ENCODE measurements at regions not wholly inside any gene's neighbourhood (a gene's known extent, or its start where the extent isn't known, plus 50 kb on each side); places are given as distances from the start of the nearest gene placed in this dataset.

DNA sequence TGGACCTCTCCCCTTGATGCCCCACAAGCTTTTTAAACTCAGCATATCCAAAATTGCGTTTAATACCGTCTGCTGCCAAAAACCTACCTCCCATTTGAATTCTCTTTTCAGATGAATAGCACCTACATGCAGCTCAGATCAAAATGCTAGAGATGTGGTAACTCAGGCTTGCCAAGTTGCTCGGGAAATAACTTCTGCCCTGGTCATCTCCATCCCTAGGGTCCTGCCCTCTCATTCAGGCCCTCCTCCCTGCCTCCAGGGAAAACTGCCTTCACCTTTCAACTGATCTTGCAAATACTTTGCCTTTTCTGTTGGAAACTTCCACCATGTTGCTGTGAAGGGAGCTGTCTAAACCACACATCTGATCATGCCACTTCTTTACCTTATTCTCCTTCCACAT lies 114.1 kb downstream of the SPRY1 start:
- TF ChIP-seq POLR2AphosphoS5 (IDR thresholded peaks at IDR 0.05) = no peak
- TF ChIP-seq, protein P1, sequence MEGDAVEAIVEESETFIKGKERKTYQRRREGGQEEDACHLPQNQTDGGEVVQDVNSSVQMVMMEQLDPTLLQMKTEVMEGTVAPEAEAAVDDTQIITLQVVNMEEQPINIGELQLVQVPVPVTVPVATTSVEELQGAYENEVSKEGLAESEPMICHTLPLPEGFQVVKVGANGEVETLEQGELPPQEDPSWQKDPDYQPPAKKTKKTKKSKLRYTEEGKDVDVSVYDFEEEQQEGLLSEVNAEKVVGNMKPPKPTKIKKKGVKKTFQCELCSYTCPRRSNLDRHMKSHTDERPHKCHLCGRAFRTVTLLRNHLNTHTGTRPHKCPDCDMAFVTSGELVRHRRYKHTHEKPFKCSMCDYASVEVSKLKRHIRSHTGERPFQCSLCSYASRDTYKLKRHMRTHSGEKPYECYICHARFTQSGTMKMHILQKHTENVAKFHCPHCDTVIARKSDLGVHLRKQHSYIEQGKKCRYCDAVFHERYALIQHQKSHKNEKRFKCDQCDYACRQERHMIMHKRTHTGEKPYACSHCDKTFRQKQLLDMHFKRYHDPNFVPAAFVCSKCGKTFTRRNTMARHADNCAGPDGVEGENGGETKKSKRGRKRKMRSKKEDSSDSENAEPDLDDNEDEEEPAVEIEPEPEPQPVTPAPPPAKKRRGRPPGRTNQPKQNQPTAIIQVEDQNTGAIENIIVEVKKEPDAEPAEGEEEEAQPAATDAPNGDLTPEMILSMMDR (IDR thresholded peaks at IDR 0.05) = no peak

Data from suprapubic skin (tissue), 3 donors.